ENCODE measurements at regions not wholly inside any gene's neighbourhood (a gene's known extent, or its start where the extent isn't known, plus 50 kb on each side); places are given as distances from the start of the nearest gene placed in this dataset.

GRCh38 chr2:166831930-166832329 lies 56.4 kb upstream of the XIRP2 start:
- Mint-ChIP-seq H3K36me3 (ENCODE audit: unreplicated experiment) (no peaks in the 10 kb centered on the region), H3K27ac (ENCODE audit: unreplicated experiment) (no peak overlapping the region), H3K4me1 (ENCODE audit: unreplicated experiment) (no peaks in the 10 kb centered on the region), H3K27me3 (ENCODE audit: unreplicated experiment) (peaks cover 3% of the 10 kb centered on the region), H3K4me3 (ENCODE audit: unreplicated experiment) (no peak overlapping the region), H3K9me3 (ENCODE audit: unreplicated experiment) (no peaks in the 10 kb centered on the region)
- TF ChIP-seq CTCF (IDR thresholded peaks at IDR 0.05) = no peak
- DNase-seq (ENCODE audit: extremely low spot score, unreplicated experiment) = no peak

GRCh38 chr2:166825914-166826313 lies 62.4 kb upstream of the XIRP2 start:
- H3K27ac Mint-ChIP-seq (ENCODE audit: unreplicated experiment) = no peak overlapping the region

DNA sequence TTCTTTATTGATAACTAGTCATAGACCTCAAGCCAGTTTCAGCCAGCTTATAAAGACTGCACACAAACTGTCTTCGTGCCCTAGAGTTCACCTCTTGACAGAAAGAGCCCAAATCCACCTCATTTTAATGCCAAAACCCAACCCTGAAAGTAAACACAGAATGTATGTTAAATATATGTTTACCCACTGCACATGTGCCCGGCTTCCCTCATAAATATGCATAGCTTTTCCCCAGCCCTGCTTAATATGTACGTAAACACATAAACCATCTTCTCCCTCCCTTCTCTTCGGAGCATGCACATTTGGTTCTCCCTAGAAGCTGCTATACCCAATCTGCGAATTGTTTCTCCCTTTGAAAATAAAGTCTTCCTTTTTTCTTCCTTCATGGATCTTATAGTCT lies 73.9 kb upstream of the XIRP2 start:
- H3K4me3 Mint-ChIP-seq (ENCODE audit: unreplicated experiment) = no peak overlapping the region

More at GRCh38 chr2:166825914-166826313, 62.4 kb upstream of the XIRP2 start:
- H3K36me3 Mint-ChIP-seq (ENCODE audit: unreplicated experiment) = no peaks in the 10 kb centered on the region
- no peak for DNase-seq (ENCODE audit: extremely low spot score, unreplicated experiment)
- H3K27me3 Mint-ChIP-seq (ENCODE audit: unreplicated experiment) = peaks cover 7% of the 10 kb centered on the region
- H3K4me3 Mint-ChIP-seq (ENCODE audit: unreplicated experiment) = no peak overlapping the region
- no peak for TF ChIP-seq CTCF (IDR thresholded peaks at IDR 0.05)
- H3K9me3 Mint-ChIP-seq (ENCODE audit: unreplicated experiment) = no peaks in the 10 kb centered on the region
- H3K4me1 Mint-ChIP-seq (ENCODE audit: unreplicated experiment) = no peaks in the 10 kb centered on the region

GRCh38 chr2:166812166-166812891 lies 76.0 kb upstream of the XIRP2 start:
- H3K27me3 Mint-ChIP-seq (ENCODE audit: unreplicated experiment) = peaks cover 2% of the 10 kb centered on the region
- TF ChIP-seq CTCF (IDR thresholded peaks at IDR 0.05) = no peak
- no peak for DNase-seq (ENCODE audit: extremely low spot score, unreplicated experiment)
- H3K27ac Mint-ChIP-seq (ENCODE audit: unreplicated experiment) = no peak overlapping the region
- no peak overlapping the region for H3K4me3 Mint-ChIP-seq (ENCODE audit: unreplicated experiment)
- no peaks in the 10 kb centered on the region for H3K9me3 Mint-ChIP-seq (ENCODE audit: unreplicated experiment)
- no peaks in the 10 kb centered on the region for H3K4me1 Mint-ChIP-seq (ENCODE audit: unreplicated experiment)
- no peaks in the 10 kb centered on the region for H3K36me3 Mint-ChIP-seq (ENCODE audit: unreplicated experiment)

More for the DNA sequence above, 73.9 kb upstream of the XIRP2 start:
- H3K4me1 Mint-ChIP-seq (ENCODE audit: unreplicated experiment) = no peaks in the 10 kb centered on the region
- DNase-seq (ENCODE audit: extremely low spot score, unreplicated experiment) = no peak
- H3K27ac Mint-ChIP-seq (ENCODE audit: unreplicated experiment) = no peak overlapping the region
- H3K27me3 Mint-ChIP-seq (ENCODE audit: unreplicated experiment) = peaks cover 2% of the 10 kb centered on the region
- H3K9me3 Mint-ChIP-seq (ENCODE audit: unreplicated experiment) = no peaks in the 10 kb centered on the region
- TF ChIP-seq CTCF (IDR thresholded peaks at IDR 0.05) = no peak
- H3K36me3 Mint-ChIP-seq (ENCODE audit: unreplicated experiment) = no peaks in the 10 kb centered on the region

- H3K4me3 Mint-ChIP-seq (ENCODE audit: unreplicated experiment) = no peak overlapping the region
- no peaks in the 10 kb centered on the region for H3K9me3 Mint-ChIP-seq (ENCODE audit: unreplicated experiment)
- H3K36me3 Mint-ChIP-seq (ENCODE audit: unreplicated experiment) = no peaks in the 10 kb centered on the region
- no peaks in the 10 kb centered on the region for H3K4me1 Mint-ChIP-seq (ENCODE audit: unreplicated experiment)
- no peaks in the 10 kb centered on the region for H3K27me3 Mint-ChIP-seq (ENCODE audit: unreplicated experiment)
- no peak for TF ChIP-seq CTCF (IDR thresholded peaks at IDR 0.05)
- no peak for DNase-seq (ENCODE audit: extremely low spot score, unreplicated experiment)
- H3K27ac Mint-ChIP-seq (ENCODE audit: unreplicated experiment) = no peak overlapping the region
Observed at GRCh38 chr2:166805753-166806152, 82.5 kb upstream of the XIRP2 start.
